Glomerular visceral epithelial cell (primary cell): ENCODE measurements at regions not wholly inside any gene's neighbourhood (a gene's known extent, or its start where the extent isn't known, plus 50 kb on each side); places are given as distances from the start of the nearest gene placed in this dataset.

ENCODE experiments used
- DNase-seq: peaks from one replicate; pipeline ENCODE4 v3.0.0-alpha.2; 2016; ENCODE audit errors: extremely low spot score

DNA sequence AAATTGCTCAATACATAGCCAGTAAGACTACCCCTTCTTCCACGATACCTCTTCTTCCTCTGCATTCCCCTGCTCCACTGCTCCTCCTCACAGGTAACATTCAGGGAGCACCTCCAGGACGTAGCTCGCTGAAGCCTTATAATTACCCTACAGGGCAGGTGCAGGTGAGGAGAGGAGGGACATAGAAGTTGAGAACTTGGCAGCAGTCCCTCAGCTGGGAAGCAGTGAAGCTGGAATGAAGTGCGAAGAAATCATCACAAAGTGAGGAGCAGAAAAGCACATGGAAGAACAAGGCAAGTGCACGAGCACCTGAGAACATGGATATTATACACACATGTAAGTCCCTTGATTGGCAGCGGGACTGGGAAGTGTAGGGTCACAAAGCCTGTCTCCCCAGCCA, 118.2 kb downstream of the HSD17B3 start:
- no peak for DNase-seq

GRCh38 chr9:96178153-96178552, 123.8 kb downstream of the HSD17B3 start:
- no peak for DNase-seq

GRCh38 chr9:96177719-96178028, 124.3 kb downstream of the HSD17B3 start:
- DNase-seq: no peak

- no peak for DNase-seq
Measured at GRCh38 chr9:96177005-96177718, 124.8 kb downstream of the HSD17B3 start.

DNA sequence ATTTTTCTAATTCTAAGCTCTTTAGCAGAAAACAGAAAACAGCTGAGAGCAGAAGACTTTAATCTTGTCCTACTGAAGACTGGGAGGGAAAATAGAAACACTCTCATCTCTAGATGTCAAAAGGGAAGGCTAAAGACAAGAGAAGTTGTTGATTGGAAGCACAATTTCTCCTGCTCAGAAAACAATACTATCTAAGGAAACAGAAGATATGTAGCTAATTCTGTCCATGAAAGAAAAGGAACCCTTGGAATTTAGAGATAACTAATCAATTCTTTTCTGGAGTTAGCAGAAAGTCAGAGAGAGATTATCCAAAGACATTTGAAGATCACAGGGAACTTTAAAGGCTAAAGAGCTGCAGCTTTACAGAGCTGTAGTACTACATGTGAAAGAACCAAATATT, 126.2 kb downstream of the HSD17B3 start:
- DNase-seq: no peak

- DNase-seq: no peak
Measured at GRCh38 chr9:96175001-96175400, 127.0 kb downstream of the HSD17B3 start.

GRCh38 chr9:96174371-96174770, 127.6 kb downstream of the HSD17B3 start:
- peak; percentile 23 for DNase-seq

DNA sequence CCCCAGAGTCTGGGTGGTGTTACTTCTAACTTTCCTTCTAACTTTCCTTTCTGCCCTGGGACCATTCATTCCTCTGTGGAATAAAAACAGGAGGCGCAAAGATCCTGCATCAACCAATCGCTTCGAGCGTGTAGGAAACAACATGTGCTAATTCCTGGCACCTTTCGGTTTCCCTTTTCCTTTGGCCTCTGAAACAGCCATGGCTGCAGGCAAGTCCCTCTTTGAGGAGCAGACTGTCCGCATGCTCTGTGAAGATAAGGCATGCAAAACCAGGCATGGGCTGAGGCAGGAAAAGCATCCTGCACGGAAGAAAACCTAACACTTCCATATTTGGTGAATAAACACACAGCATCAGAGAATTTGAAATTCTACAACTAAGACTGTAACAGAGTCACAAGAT, 128.3 kb downstream of the HSD17B3 start:
- no peak for DNase-seq

GRCh38 chr9:96172797-96173196, 129.2 kb downstream of the HSD17B3 start:
- DNase-seq: no peak

GRCh38 chr9:96171728-96172127, 130.2 kb downstream of the HSD17B3 start:
- DNase-seq: no peak

- DNase-seq: no peak
Measured at GRCh38 chr9:96169901-96170300, 132.1 kb downstream of the HSD17B3 start.

DNA sequence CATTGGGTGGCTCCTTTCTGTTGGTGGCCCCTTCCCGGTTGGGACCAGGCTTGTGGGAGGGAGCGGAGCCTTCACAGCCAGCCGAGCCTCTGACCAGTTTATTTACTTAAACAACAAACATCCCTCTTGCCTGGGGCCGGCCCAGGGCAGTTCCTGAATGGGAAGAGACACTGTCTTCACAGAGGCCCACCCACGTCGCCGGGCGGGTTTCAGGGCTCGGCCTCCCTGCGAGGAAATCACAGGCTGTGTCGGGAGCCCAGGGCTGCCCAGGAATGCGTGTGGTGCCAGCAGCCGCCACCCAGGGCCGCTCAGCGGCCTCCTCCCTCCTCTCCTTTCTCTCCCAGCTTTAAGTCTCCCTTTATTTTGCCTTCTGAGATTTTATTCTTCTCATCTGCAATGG, 132.5 kb downstream of the HSD17B3 start:
- peak; percentile 36 for DNase-seq

DNA sequence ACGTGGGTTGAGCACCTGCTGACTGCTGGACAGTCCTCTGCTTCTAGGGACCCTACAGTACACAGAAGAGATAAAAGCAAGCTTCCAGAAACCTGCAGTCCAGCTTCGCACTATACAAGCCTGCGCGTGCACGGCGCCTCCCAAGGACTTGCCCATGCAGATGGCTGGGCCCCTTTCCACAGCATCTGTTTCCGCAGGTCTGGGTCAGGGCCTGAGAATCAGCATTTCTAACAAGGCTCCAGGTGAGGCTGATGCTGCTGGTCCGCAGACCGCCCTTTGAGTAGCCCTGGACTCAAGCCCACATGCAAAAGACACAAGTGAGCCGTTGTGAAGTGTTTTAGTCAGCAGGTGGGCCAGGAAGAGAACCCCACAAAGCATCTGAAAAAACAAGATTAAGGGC, 133.1 kb downstream of the HSD17B3 start:
- DNase-seq: no peak

- DNase-seq: no peak
Measured at GRCh38 chr9:96167011-96167410, 135.0 kb downstream of the HSD17B3 start.

DNA sequence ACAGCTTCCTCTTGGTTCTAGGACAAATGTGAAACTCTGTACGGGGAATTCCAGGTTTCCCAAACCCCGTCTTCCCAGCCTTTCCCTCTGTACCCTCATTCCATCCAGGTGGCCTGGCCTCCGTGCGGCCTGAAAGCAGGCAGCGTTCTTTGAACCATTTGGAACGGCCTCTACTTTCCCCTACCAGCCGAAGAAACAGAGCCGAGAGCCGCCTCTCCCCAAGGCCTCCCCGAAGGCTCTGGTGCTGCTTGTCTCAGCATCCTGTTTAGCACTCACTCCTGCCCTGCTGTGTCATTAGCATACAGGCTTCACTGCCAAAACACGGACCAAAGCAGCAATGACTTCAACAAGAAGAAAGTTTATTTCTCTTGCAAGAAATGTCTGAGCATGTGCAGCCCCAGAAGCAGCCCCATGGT, 137.7 kb downstream of the HSD17B3 start:
- DNase-seq: no peak

DNA sequence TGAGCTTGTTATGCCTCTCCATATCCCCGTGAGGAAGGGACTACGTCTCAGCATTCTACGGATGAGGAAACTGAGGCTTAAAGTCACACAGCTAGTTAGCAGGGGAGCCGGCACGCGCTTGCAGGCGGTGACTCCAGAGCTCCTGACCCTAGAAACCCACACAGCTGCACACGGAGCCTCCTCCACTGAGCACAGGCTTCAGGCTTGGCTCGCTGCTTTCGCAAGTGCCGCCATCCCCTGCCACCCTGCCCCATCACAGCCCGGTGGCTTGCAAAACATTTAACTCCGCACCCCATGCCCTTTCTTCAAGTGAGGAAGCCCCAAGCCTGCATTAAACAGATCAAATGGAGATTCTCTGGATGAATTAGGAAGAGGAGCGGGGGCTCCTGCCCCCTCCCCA, 138.3 kb downstream of the HSD17B3 start:
- DNase-seq: no peak

- no peak for DNase-seq
Measured at GRCh38 chr9:96163161-96163560, 138.8 kb downstream of the HSD17B3 start.

GRCh38 chr9:96161819-96162218, 140.2 kb downstream of the HSD17B3 start:
- no peak for DNase-seq

DNA sequence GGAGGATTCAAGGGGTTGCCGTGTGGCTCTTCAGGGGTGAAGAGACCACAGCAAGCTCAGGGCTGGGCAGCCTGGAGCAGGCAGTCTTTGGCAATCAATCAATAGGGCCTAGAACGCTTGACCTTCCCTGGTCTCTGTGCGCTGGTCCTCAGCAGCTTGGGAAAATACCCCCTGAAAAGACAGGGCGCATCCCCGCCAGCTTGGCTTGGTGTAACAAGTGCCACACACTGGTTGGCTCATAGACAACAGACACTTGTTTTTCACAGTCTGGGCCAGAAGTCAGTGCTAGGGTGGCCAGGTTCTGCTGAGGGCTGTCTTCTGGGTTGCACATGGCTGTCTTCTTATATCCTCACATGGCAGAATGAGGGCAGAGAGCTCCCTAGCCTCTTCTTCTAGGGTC, 141.1 kb downstream of the HSD17B3 start:
- no peak for DNase-seq

DNA sequence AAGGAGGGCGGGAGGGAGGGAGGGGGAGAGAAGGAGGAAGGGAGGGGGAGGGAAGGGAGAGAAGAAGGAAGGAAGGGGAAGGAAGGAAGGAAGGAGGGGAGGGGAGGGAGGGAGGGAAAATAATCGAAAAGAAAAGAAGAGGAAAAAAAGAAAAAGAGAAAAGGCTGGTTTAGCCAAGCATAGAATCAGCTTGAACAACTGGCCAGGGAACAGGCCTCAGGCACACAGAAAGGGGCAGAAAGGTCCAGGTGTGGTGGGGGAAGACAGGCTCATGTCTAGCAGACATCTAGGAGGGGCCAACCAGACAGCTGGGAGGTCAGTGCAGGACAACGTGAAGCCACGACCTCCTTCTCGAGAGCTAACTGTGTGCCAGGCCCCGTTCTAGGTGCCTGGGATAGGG, 141.8 kb downstream of the HSD17B3 start:
- DNase-seq: no peak

DNA sequence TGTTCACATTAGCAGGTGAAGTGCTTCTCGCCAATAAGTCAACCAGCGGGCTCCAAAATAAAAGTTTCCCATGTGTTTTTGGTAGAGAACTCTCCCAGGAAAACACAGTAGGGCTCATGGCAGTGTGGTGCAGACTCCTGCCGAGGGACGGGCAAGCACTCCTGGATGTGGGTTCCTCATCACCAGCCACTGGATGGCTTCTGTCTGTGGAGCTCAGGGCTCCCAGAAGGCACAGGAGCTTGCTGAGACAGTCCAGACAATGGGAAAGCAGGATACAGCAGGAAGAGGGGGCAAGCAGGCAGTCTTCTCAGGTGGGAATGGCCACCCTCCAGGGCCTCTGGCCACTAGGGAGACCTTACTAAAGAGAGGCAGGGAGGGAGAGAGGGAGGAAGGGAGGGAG, 142.4 kb downstream of the HSD17B3 start:
- DNase-seq: no peak

DNA sequence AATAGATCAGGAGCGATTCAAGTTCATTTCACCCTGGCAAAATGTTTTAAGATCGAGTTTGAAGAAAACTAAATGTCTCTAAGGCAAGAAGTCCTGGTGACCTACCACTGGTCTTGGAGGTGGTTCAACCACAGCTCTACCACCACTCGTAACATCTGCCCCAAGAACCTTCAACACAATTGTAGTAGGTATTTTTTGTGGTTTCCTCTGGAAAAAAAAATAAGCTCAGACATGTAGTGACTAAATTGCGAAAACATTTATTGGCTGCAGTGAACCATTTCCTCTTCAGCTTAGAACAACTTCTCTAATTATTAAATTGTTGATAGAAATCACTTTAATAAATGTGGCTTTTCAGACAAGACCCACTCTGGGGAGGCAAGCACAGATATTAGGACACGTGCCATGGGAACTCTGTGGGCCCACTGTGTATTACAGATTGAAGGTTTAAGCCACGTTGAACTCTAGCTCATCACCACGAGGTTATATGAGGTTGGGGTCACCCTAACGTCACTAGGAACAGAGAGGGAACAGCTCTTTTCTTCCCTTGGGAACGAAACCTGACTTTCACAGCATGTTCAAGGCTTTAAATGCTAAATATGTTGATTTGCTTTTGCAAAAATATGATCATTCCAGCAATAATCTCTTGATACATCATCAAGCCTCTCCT, 142.9 kb downstream of the HSD17B3 start:
- peak; percentile 31 for DNase-seq

DNA sequence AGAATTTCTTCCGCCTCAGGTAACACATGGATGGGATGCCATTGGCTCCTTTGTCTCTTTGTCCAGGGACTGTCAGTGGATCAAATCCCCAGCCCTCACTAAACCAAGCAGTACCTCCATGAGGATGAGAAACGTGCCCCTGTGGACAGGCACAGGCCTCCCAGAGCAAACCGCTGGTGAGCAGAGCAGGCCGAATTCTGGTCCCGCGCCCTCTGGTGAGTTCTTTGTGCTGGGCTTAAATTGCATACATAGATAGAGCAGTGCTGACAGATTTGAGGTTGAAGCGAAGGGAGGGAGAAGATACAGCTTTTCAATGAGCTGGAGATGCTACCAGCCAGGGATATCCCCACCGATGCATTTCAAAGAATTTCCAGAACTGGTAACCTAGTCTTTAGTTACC, 143.8 kb downstream of the HSD17B3 start:
- no peak for DNase-seq

DNA sequence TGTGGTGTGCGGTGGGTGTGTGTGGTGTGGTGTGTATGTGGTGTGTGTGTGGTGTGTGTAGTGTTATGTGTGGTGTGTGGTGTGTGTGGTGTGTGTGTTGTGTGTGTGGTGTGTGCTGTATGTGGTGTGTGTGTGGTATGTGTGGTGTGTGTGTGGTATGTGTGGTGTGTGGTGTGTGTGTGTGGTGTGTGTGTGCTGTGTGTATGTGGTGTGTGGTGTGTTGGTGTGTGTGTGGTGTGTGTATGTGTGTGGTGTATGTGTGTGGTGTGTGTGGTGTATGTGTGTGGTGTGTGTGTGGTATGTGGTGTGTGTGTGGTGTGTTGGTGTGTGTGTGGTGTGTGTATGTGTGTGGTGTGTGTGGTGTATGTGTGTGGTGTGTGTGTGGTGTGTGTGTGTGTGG, 144.3 kb downstream of the HSD17B3 start:
- no peak for DNase-seq
